ENCODE measurements at regions not wholly inside any gene's neighbourhood (a gene's known extent, or its start where the extent isn't known, plus 50 kb on each side); places are given as distances from the start of the nearest gene placed in this dataset.

GRCh38 chr12:75805905-75806304, 225.7 kb downstream of the PHLDA1 start (continued):
- TF ChIP-seq ZNF462 (CRISPR knock-in tag; IDR thresholded peaks at IDR 0.05) (no peak), EZH2phosphoT487 (IDR thresholded peaks at IDR 0.05; ENCODE audit: unreplicated experiment) (no peak), ETS1 (IDR thresholded peaks at IDR 0.05) (no peak), NANOG (IDR thresholded peaks at IDR 0.05; ENCODE audit: borderline replicate concordance) (no peak), ZNF114 (CRISPR knock-in tag; IDR thresholded peaks at IDR 0.05) (no peak), POLR2AphosphoS5 (IDR thresholded peaks at IDR 0.05; ENCODE audit: low read depth) (no peak), EZH2 (IDR thresholded peaks at IDR 0.05; ENCODE audit: low read depth, unreplicated experiment) (no peak), CREB1 (CRISPR knock-in tag; IDR thresholded peaks at IDR 0.05; ENCODE audit: low read depth) (no peak), REST (IDR thresholded peaks at IDR 0.05; ENCODE audit: unreplicated experiment) (no peak), ZNF331 (CRISPR knock-in tag; IDR thresholded peaks at IDR 0.05; ENCODE audit: low read depth) (no peak)

Data from GM23338 (cell line).